BE2C (cell line): ENCODE measurements at regions not wholly inside any gene's neighbourhood (a gene's known extent, or its start where the extent isn't known, plus 50 kb on each side); places are given as distances from the start of the nearest gene placed in this dataset.

Source experiments
- DNase-seq: peaks from one replicate; pipeline ENCODE4 v3.0.0-alpha.2; 2020
- H3K27me3 ChIP-seq: fragments of 250-450 bp; sonication (Bioruptor Pico); 2 replicates; pipeline ENCODE4 v1.5.1; 2020; ENCODE audit warnings: mild to moderate bottlenecking
- H3K36me3 ChIP-seq: fragments of 250-450 bp; sonication (Bioruptor Pico); 2 replicates; pipeline ENCODE4 v1.5.1; 2020; ENCODE audit warnings: mild to moderate bottlenecking
- H3K4me1 ChIP-seq: fragments of 250-450 bp; sonication (Bioruptor Pico); 2 replicates; pipeline ENCODE4 v1.5.1; 2020
- H3K4me3 ChIP-seq: 2 replicates; pipeline ENCODE4 v1.5.1; 2011; ENCODE audit warnings: low read depth, low read length
- H3K9me3 ChIP-seq: fragments of 250-450 bp; sonication (Bioruptor Pico); 2 replicates; pipeline ENCODE4 v1.5.1; 2020
- CTCF ChIP-seq: IDR thresholded peaks from 2 replicates; pipeline ENCODE4 v1.5.1; 2012; ENCODE audit warnings: mild to moderate bottlenecking, low read depth, low read length

GRCh38 chr4:120348948-120349347 is 282.3 kb upstream of the MAD2L1 start:
- DNase-seq, result no peak
- TF ChIP-seq CTCF, result no peak
- H3K36me3 ChIP-seq, result no peaks in the 10 kb centered on the region
- no peaks in the 10 kb centered on the region for H3K9me3 ChIP-seq
- H3K4me1 ChIP-seq, result no peaks in the 10 kb centered on the region
- no peak overlapping the region for H3K4me3 ChIP-seq
- H3K27me3 ChIP-seq, result no peaks in the 10 kb centered on the region

GRCh38 chr4:120348521-120348920 is 281.9 kb upstream of the MAD2L1 start:
- Histone ChIP-seq H3K4me3 (no peak overlapping the region), H3K9me3 (no peaks in the 10 kb centered on the region), H3K4me1 (no peaks in the 10 kb centered on the region), H3K36me3 (no peaks in the 10 kb centered on the region), H3K27me3 (no peaks in the 10 kb centered on the region)
- no peak for TF ChIP-seq CTCF
- DNase-seq, result no peak

GRCh38 chr4:120331486-120332370 is 265.1 kb upstream of the MAD2L1 start:
- H3K4me1 ChIP-seq, result no peaks in the 10 kb centered on the region
- H3K27me3 ChIP-seq, result no peaks in the 10 kb centered on the region
- no peaks in the 10 kb centered on the region for H3K9me3 ChIP-seq
- H3K4me3 ChIP-seq, result no peak overlapping the region
- no peaks in the 10 kb centered on the region for H3K36me3 ChIP-seq
- no peak for DNase-seq
- TF ChIP-seq CTCF, result no peak

GRCh38 chr4:120329386-120329785 is 262.7 kb upstream of the MAD2L1 start:
- no peak overlapping the region for H3K4me3 ChIP-seq

GRCh38 chr4:120327276-120327675 is 260.6 kb upstream of the MAD2L1 start:
- TF ChIP-seq CTCF, result no peak
- H3K27me3 ChIP-seq, result no peaks in the 10 kb centered on the region
- no peak for DNase-seq
- no peaks in the 10 kb centered on the region for H3K36me3 ChIP-seq
- no peak overlapping the region for H3K4me3 ChIP-seq
- no peaks in the 10 kb centered on the region for H3K9me3 ChIP-seq
- no peaks in the 10 kb centered on the region for H3K4me1 ChIP-seq

More at GRCh38 chr4:120329386-120329785, 262.7 kb upstream of the MAD2L1 start:
- no peaks in the 10 kb centered on the region for H3K36me3 ChIP-seq
- no peaks in the 10 kb centered on the region for H3K4me1 ChIP-seq
- no peaks in the 10 kb centered on the region for H3K27me3 ChIP-seq
- H3K9me3 ChIP-seq, result no peaks in the 10 kb centered on the region
- DNase-seq, result no peak
- no peak for TF ChIP-seq CTCF

GRCh38 chr4:120319046-120319767 is 252.6 kb upstream of the MAD2L1 start:
- no peak for DNase-seq
- H3K36me3 ChIP-seq, result no peaks in the 10 kb centered on the region
- TF ChIP-seq CTCF, result no peak

More at GRCh38 chr4:120319046-120319767, 252.6 kb upstream of the MAD2L1 start:
- Histone ChIP-seq H3K9me3 (no peaks in the 10 kb centered on the region), H3K4me1 (no peaks in the 10 kb centered on the region), H3K4me3 (no peak overlapping the region), H3K27me3 (no peaks in the 10 kb centered on the region)
